ENCODE measurements at regions not wholly inside any gene's neighbourhood (a gene's known extent, or its start where the extent isn't known, plus 50 kb on each side); places are given as distances from the start of the nearest gene placed in this dataset.

GRCh38 chr10:79014796-79015195, 54.0 kb upstream of the ZMIZ1 start:
- no peak for DNase-seq

DNA sequence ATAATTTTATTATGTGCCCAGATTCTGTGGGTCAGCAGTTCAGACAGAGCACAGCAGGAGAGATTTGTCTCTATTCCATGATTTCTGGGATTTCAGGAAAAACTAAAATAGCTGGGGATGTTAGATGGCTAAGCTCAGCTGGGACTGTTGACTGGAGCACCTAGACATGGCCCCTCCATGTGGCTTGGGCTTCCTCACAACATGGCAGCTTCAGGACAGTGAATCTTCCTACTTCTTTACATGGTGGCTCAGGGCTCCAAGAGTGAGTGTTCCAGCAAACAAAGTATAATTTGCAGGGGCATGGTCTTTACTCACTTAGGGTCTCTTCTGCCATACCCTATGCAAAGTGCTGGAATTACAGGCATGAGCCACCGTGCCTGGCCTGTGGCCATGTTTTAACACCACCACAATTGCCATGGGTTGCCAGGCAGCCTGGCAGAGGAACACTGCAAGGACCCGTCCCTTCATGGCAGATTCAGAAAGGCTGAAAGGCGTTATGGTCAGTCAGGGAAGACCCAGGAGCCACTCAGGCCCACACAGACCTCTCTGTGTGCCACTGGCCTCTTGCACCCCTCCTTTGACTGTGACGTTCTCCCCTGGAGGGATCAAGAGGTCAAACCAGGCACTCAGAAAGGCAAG, 50.8 kb upstream of the ZMIZ1 start:
- DNase-seq, result no peak

- no peak for DNase-seq
Observed at GRCh38 chr10:79018521-79019011, 50.2 kb upstream of the ZMIZ1 start.
